CD14-positive monocyte (primary cell): ENCODE measurements at regions not wholly inside any gene's neighbourhood (a gene's known extent, or its start where the extent isn't known, plus 50 kb on each side); places are given as distances from the start of the nearest gene placed in this dataset.

Experiments used
- DNase-seq, 3 donors: peaks; one replicate each; pipeline ENCODE4 v3.0.0-alpha.2; 2011 to 2022
- H2AFZ ChIP-seq: 2 replicates; pipeline ENCODE4 v1.6.0; 2012; ENCODE audit warnings: mild to moderate bottlenecking, low read depth, low read length, inconsistent platforms; ENCODE audit not compliant: insufficient read depth, poor library complexity, severe bottlenecking
- H3K27ac ChIP-seq, 2 donors: 1 replicate in 1 of 2; 2 replicates in 1 of 2; pipeline ENCODE4 v1.5.1; 2012 to 2013; ENCODE audit warnings: low read length in 2 of 2, control low read depth in 1 of 2, inconsistent platforms in 1 of 2, low read depth in 1 of 2, mild to moderate bottlenecking in 1 of 2
- H3K27me3 ChIP-seq, 2 donors: one replicate each; pipeline versions ENCODE4 v1.6.0 to v1.6.1; 2011 to 2013; ENCODE audit warnings: low read length in 2 of 2; ENCODE audit not compliant: control insufficient read depth in 2 of 2, insufficient read depth in 2 of 2
- H3K36me3 ChIP-seq, 2 donors: replicated peaks in 1 of 2; 1 replicate in 1 of 2; 2 replicates in 1 of 2; pipeline versions ENCODE4 v1.5.1 to v1.6.1; 2012 to 2013; ENCODE audit warnings: low read length in 2 of 2, control low read depth in 1 of 2, inconsistent platforms in 1 of 2, mild to moderate bottlenecking in 1 of 2; ENCODE audit not compliant: insufficient read depth in 2 of 2, control insufficient read depth in 1 of 2
- H3K4me1 ChIP-seq, 2 donors: 1 replicate in 1 of 2; 2 replicates in 1 of 2; pipeline versions ENCODE4 v1.5.1 to v1.6.1; 2012 to 2013; ENCODE audit warnings: low read length in 2 of 2, control low read depth in 1 of 2, inconsistent platforms in 1 of 2, mild to moderate bottlenecking in 1 of 2, moderate library complexity in 1 of 2; ENCODE audit not compliant: insufficient read depth in 2 of 2, control insufficient read depth in 1 of 2
- H3K4me2 ChIP-seq: replicated peaks from 2 replicates; pipeline ENCODE3; 2012; ENCODE audit warnings: low read length, moderate library complexity, mild to moderate bottlenecking; ENCODE audit not compliant: poor library complexity, severe bottlenecking; ENCODE audit errors: extremely low read depth
- H3K4me3 ChIP-seq, 3 experiments: fragments of 200-600 bp in 1 of 3; sonication (generic) in 1 of 3; replicated peaks in 1 of 3; 1 replicate in 2 of 3; 2 replicates in 1 of 3; pipeline ENCODE4 v1.5.1; 2011 to 2013; ENCODE audit warnings: low read length in 3 of 3, mild to moderate bottlenecking in 3 of 3, control low read depth in 2 of 3, low read depth in 2 of 3, inconsistent platforms in 1 of 3, moderate library complexity in 1 of 3
- H3K79me2 ChIP-seq: 2 replicates; pipeline ENCODE4 v1.6.0; 2012; ENCODE audit warnings: mild to moderate bottlenecking, control low read depth, inconsistent platforms, low read length, moderate library complexity; ENCODE audit not compliant: insufficient read depth
- H3K9ac ChIP-seq: 2 replicates; pipeline ENCODE4 v1.6.0; 2017; ENCODE audit warnings: low read length, mild to moderate bottlenecking; ENCODE audit not compliant: insufficient read depth, poor library complexity, severe bottlenecking
- H3K9me3 ChIP-seq, 2 donors: replicated peaks in 1 of 2; 1 replicate in 1 of 2; 2 replicates in 1 of 2; pipeline versions ENCODE4 v1.5.1 to v1.6.1; 2012 to 2013; ENCODE audit warnings: low read length in 2 of 2, control low read depth in 1 of 2; ENCODE audit not compliant: control insufficient read depth in 1 of 2, insufficient read depth in 1 of 2
- H4K20me1 ChIP-seq: 2 replicates; pipeline ENCODE4 v1.6.0; 2012; ENCODE audit warnings: mild to moderate bottlenecking, low read length, control low read depth, moderate library complexity; ENCODE audit not compliant: insufficient read depth
- H3K27ac Mint-ChIP-seq, 7 donors: one replicate each; pipeline ENCODE4 v1.8.0; 2020; ENCODE audit warnings: mild to moderate bottlenecking in 7 of 7, mixed read lengths in 7 of 7, moderate library complexity in 6 of 7, inconsistent platforms in 2 of 7
- H3K27me3 Mint-ChIP-seq, 3 donors: one replicate each; pipeline ENCODE4 v1.8.0; 2021 to 2022; ENCODE audit warnings: low read depth in 3 of 3, mild to moderate bottlenecking in 3 of 3, mixed read lengths in 3 of 3, moderate library complexity in 3 of 3, inconsistent platforms in 1 of 3
- H3K36me3 Mint-ChIP-seq, 2 donors: one replicate each; pipeline ENCODE4 v1.8.0; 2020; ENCODE audit warnings: mixed read lengths in 2 of 2, inconsistent platforms in 1 of 2, mild to moderate bottlenecking in 1 of 2
- H3K4me1 Mint-ChIP-seq: one replicate; pipeline ENCODE4 v1.8.0; 2020; ENCODE audit warnings: mild to moderate bottlenecking, mixed read lengths
- H3K4me3 Mint-ChIP-seq, 2 donors: one replicate each; pipeline ENCODE4 v1.8.0; 2020; ENCODE audit warnings: mild to moderate bottlenecking in 2 of 2, mixed read lengths in 2 of 2, moderate library complexity in 1 of 2
- H3K9me3 Mint-ChIP-seq, 7 donors: one replicate each; pipeline ENCODE4 v1.8.0; 2020 to 2022; ENCODE audit warnings: mixed read lengths in 7 of 7, mild to moderate bottlenecking in 6 of 7, moderate library complexity in 6 of 7, inconsistent platforms in 2 of 7
- WGBS: methylation state at CpG from one replicate; pipeline ENCODE4 v1.1.5; 2013; ENCODE audit warnings: missing lambda C conversion rate; ENCODE audit not compliant: insufficient coverage; 5-methylcytosine and 5-hydroxymethylcytosine counted together
- intact Hi-C, 2 donors: fragments of 100-400 bp; cut with micrococcal nuclease; formaldehyde crosslinking; loops; one replicate each; pipeline versions ENCODE4 v1.15.0 to v1.15.1; 2023
- TF ChIP-seq, protein P1 (sequence below): fragments of 200-600 bp; IDR thresholded peaks from one replicate; pipeline ENCODE4 v1.8.0; 2022; ENCODE audit warnings: antibody characterized with exemption, mild to moderate bottlenecking

DNA sequence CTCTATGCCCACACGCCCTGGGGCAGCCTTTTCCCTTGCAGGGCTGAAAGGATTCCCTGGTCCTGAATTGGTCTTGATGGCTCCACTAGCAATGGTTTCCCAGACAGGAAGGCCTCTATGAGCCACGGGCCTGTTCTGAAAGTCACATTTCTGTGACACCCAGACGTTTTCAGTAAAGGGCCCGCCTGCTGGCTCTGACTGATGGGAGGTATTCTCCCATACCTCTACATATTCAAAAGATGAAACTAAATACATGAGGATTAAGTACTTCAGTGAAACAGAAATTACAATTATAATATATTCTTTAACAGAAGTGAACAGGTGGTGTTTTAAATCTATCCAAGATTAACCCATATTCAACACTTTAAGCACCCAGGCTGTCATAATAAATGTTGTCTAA, 629.8 kb downstream of the CDH26 start:
- Mint-ChIP-seq H3K27me3 (peaks cover 0 to 9% (median 0%) of the 10 kb centered on the region in 3 donors), H3K4me1 (no peaks in the 10 kb centered on the region), H3K9me3 (peaks cover 0 to 2% (median 0%) of the 10 kb centered on the region in 7 donors), H3K4me3 (no peak overlapping the region), H3K27ac (no peak overlapping the region), H3K36me3 (no peaks in the 10 kb centered on the region)
- TF ChIP-seq, protein P1, sequence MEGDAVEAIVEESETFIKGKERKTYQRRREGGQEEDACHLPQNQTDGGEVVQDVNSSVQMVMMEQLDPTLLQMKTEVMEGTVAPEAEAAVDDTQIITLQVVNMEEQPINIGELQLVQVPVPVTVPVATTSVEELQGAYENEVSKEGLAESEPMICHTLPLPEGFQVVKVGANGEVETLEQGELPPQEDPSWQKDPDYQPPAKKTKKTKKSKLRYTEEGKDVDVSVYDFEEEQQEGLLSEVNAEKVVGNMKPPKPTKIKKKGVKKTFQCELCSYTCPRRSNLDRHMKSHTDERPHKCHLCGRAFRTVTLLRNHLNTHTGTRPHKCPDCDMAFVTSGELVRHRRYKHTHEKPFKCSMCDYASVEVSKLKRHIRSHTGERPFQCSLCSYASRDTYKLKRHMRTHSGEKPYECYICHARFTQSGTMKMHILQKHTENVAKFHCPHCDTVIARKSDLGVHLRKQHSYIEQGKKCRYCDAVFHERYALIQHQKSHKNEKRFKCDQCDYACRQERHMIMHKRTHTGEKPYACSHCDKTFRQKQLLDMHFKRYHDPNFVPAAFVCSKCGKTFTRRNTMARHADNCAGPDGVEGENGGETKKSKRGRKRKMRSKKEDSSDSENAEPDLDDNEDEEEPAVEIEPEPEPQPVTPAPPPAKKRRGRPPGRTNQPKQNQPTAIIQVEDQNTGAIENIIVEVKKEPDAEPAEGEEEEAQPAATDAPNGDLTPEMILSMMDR: no peak
- H3K4me2 ChIP-seq: no peak overlapping the region
- DNase-seq: no peak
- intact Hi-C loops: no loop called here
- H3K79me2 ChIP-seq: no peaks in the 10 kb centered on the region
- H2AFZ ChIP-seq: no peak overlapping the region
- H3K9me3 ChIP-seq: no peaks in the 10 kb centered on the region
- no peaks in the 10 kb centered on the region for H3K4me1 ChIP-seq
- H3K36me3 ChIP-seq: no peaks in the 10 kb centered on the region
- H3K27me3 ChIP-seq: no peaks in the 10 kb centered on the region
- H4K20me1 ChIP-seq: no peaks in the 10 kb centered on the region
- H3K27ac ChIP-seq: no peak overlapping the region
- 73% methylated on average over 1 of the region's 4 CpGs for WGBS
- H3K9ac ChIP-seq: no peak overlapping the region
- H3K4me3 ChIP-seq: no peak overlapping the region

DNA sequence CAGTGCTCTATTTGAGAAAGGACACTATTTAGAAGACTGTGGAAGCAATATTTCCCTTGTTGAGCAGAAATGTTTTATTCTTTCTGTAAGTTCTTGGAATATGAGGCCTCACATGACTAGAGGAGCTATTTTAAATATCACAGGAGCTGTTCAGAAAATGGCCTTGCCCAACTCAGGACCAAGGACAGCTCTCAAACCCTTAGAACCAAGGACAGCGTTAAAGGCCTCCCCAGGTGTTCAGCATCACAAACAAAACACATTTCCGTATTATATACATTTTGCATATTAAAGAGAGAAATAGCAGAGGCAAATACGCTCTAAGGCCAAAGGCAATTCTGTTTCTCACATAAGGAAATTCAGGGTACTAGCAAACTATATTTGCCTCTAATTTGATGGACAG, 631.4 kb downstream of the CDH26 start:
- H2AFZ ChIP-seq: no peak overlapping the region
- Mint-ChIP-seq H3K27me3 (peaks cover 0 to 9% (median 0%) of the 10 kb centered on the region in 3 donors), H3K36me3 (no peaks in the 10 kb centered on the region), H3K4me1 (no peaks in the 10 kb centered on the region), H3K4me3 (no peak overlapping the region), H3K9me3 (peaks cover 0 to 2% (median 0%) of the 10 kb centered on the region in 7 donors), H3K27ac (no peak overlapping the region)
- H3K27ac ChIP-seq: no peak overlapping the region
- no peaks in the 10 kb centered on the region for H3K9me3 ChIP-seq
- intact Hi-C loops: no loop called here
- no peaks in the 10 kb centered on the region for H3K27me3 ChIP-seq
- no peaks in the 10 kb centered on the region for H4K20me1 ChIP-seq
- no peak overlapping the region for H3K9ac ChIP-seq
- no peak for DNase-seq
- WGBS: no CpG with 5 or more reads among the region's 3 CpGs
- H3K4me2 ChIP-seq: no peak overlapping the region
- H3K4me3 ChIP-seq: no peak overlapping the region
- no peaks in the 10 kb centered on the region for H3K4me1 ChIP-seq
- no peaks in the 10 kb centered on the region for H3K36me3 ChIP-seq
- TF ChIP-seq, protein P1: no peak
- no peaks in the 10 kb centered on the region for H3K79me2 ChIP-seq
